Duodenal mucosa (tissue), 2 donors: ENCODE measurements at regions not wholly inside any gene's neighbourhood (a gene's known extent, or its start where the extent isn't known, plus 50 kb on each side); places are given as distances from the start of the nearest gene placed in this dataset.
A peak's percentile ranks its signal among the peaks of the same experiment; 100 is the strongest.

Source experiments
- H3K27ac ChIP-seq: one replicate; pipeline ENCODE4 v1.7.0; 2013; ENCODE audit warnings: low read depth, low read length
- H3K27me3 ChIP-seq, 2 donors: one replicate each; pipeline ENCODE4 v1.7.0; 2013; ENCODE audit warnings: low read length in 2 of 2, control low read depth in 1 of 2; ENCODE audit not compliant: insufficient read depth in 2 of 2, control insufficient read depth in 1 of 2
- H3K36me3 ChIP-seq, 2 donors: one replicate each; pipeline ENCODE4 v1.7.0; 2013; ENCODE audit warnings: low read length in 2 of 2, control low read depth in 1 of 2; ENCODE audit not compliant: insufficient read depth in 2 of 2, control insufficient read depth in 1 of 2
- H3K4me1 ChIP-seq, 2 donors: one replicate each; pipeline ENCODE4 v1.7.0; 2013; ENCODE audit warnings: low read length in 2 of 2, control low read depth in 1 of 2; ENCODE audit not compliant: insufficient read depth in 2 of 2, control insufficient read depth in 1 of 2
- H3K4me3 ChIP-seq, 2 donors: one replicate each; pipeline ENCODE4 v1.7.0; 2013; ENCODE audit warnings: low read length in 2 of 2, low read depth in 1 of 2
- H3K9ac ChIP-seq, 2 donors: one replicate each; pipeline ENCODE4 v1.7.0; 2013; ENCODE audit warnings: low read length in 2 of 2, low read depth in 1 of 2
- H3K9me3 ChIP-seq, 2 donors: one replicate each; pipeline ENCODE4 v1.7.0; 2013; ENCODE audit warnings: low read length in 2 of 2, control low read depth in 1 of 2; ENCODE audit not compliant: control insufficient read depth in 1 of 2

- no peaks in the 10 kb centered on the region for H3K9me3 ChIP-seq
- H3K4me3 ChIP-seq: no peak overlapping the region
- no peak overlapping the region for H3K27ac ChIP-seq
These were observed 194.4 kb upstream of the CDKN2B start for GRCh38 chr9:22203371-22204138.

GRCh38 chr9:22204240-22204639 is 195.1 kb upstream of the CDKN2B start:
- Histone ChIP-seq H3K27ac (no peak overlapping the region), H3K9ac (no peak overlapping the region), H3K9me3 (no peaks in the 10 kb centered on the region), H3K4me3 (no peak overlapping the region), H3K4me1 (peaks cover 0 to 8% of the 10 kb centered on the region in 2 donors), H3K36me3 (no peaks in the 10 kb centered on the region), H3K27me3 (no peaks in the 10 kb centered on the region)

More at GRCh38 chr9:22203371-22204138, 194.4 kb upstream of the CDKN2B start:
- Histone ChIP-seq H3K4me1 (peaks cover 0 to 8% of the 10 kb centered on the region in 2 donors), H3K36me3 (no peaks in the 10 kb centered on the region), H3K9ac (no peak overlapping the region), H3K27me3 (no peaks in the 10 kb centered on the region)

- Histone ChIP-seq H3K9ac (no peak overlapping the region), H3K4me3 (no peak overlapping the region), H3K4me1 (peaks cover 0 to 8% of the 10 kb centered on the region in 2 donors), H3K36me3 (no peaks in the 10 kb centered on the region), H3K9me3 (no peaks in the 10 kb centered on the region), H3K27ac (no peak overlapping the region), H3K27me3 (no peaks in the 10 kb centered on the region)
These were observed 197.7 kb upstream of the CDKN2B start for GRCh38 chr9:22206833-22207232.

GRCh38 chr9:22208846-22209585 is 199.9 kb upstream of the CDKN2B start:
- no peaks in the 10 kb centered on the region for H3K9me3 ChIP-seq
- no peak overlapping the region for H3K9ac ChIP-seq
- H3K27ac ChIP-seq: no peak overlapping the region
- H3K4me3 ChIP-seq: peak overlapping the region in 1 of 2 donors; percentile 23
- H3K4me1 ChIP-seq: peaks cover 0 to under 1% of the 10 kb centered on the region in 2 donors
- no peaks in the 10 kb centered on the region for H3K27me3 ChIP-seq
- H3K36me3 ChIP-seq: no peaks in the 10 kb centered on the region

- Histone ChIP-seq H3K9ac (no peak overlapping the region), H3K36me3 (no peaks in the 10 kb centered on the region), H3K4me3 (no peak overlapping the region), H3K27me3 (no peaks in the 10 kb centered on the region), H3K4me1 (no peaks in the 10 kb centered on the region), H3K27ac (no peak overlapping the region), H3K9me3 (no peaks in the 10 kb centered on the region)
These were observed 201.2 kb upstream of the CDKN2B start for GRCh38 chr9:22210262-22210661.

- H3K27me3 ChIP-seq: no peaks in the 10 kb centered on the region
- H3K9ac ChIP-seq: no peak overlapping the region
- no peaks in the 10 kb centered on the region for H3K36me3 ChIP-seq
- H3K4me1 ChIP-seq: no peaks in the 10 kb centered on the region
- no peaks in the 10 kb centered on the region for H3K9me3 ChIP-seq
- no peak overlapping the region for H3K27ac ChIP-seq
- no peak overlapping the region for H3K4me3 ChIP-seq
These were observed 201.8 kb upstream of the CDKN2B start for GRCh38 chr9:22210936-22211335.

- Histone ChIP-seq H3K27ac (no peak overlapping the region), H3K9ac (no peak overlapping the region), H3K36me3 (no peaks in the 10 kb centered on the region), H3K27me3 (no peaks in the 10 kb centered on the region), H3K4me3 (no peak overlapping the region), H3K4me1 (no peaks in the 10 kb centered on the region), H3K9me3 (no peaks in the 10 kb centered on the region)
These were observed 202.7 kb upstream of the CDKN2B start for GRCh38 chr9:22211588-22212360.

- H3K9ac ChIP-seq: no peak overlapping the region
- H3K4me1 ChIP-seq: no peaks in the 10 kb centered on the region
- no peaks in the 10 kb centered on the region for H3K9me3 ChIP-seq
- H3K27me3 ChIP-seq: no peaks in the 10 kb centered on the region
- no peaks in the 10 kb centered on the region for H3K36me3 ChIP-seq
- no peak overlapping the region for H3K4me3 ChIP-seq
- H3K27ac ChIP-seq: no peak overlapping the region
These were observed 204.9 kb upstream of the CDKN2B start for GRCh38 chr9:22214021-22214420.

GRCh38 chr9:22214497-22215031 is 205.5 kb upstream of the CDKN2B start:
- Histone ChIP-seq H3K4me3 (no peak overlapping the region), H3K9ac (no peak overlapping the region), H3K9me3 (no peaks in the 10 kb centered on the region), H3K36me3 (no peaks in the 10 kb centered on the region), H3K4me1 (no peaks in the 10 kb centered on the region), H3K27me3 (no peaks in the 10 kb centered on the region), H3K27ac (no peak overlapping the region)

- H3K36me3 ChIP-seq: no peaks in the 10 kb centered on the region
- no peaks in the 10 kb centered on the region for H3K9me3 ChIP-seq
- no peaks in the 10 kb centered on the region for H3K4me1 ChIP-seq
- no peak overlapping the region for H3K27ac ChIP-seq
- H3K27me3 ChIP-seq: no peaks in the 10 kb centered on the region
- H3K4me3 ChIP-seq: no peak overlapping the region
- no peak overlapping the region for H3K9ac ChIP-seq
These were observed 206.4 kb upstream of the CDKN2B start for GRCh38 chr9:22215521-22215920.
